Peyer's patch (tissue), 4 donors: ENCODE measurements at regions not wholly inside any gene's neighbourhood (a gene's known extent, or its start where the extent isn't known, plus 50 kb on each side); places are given as distances from the start of the nearest gene placed in this dataset.

Source experiments
- CTCF ChIP-seq, 6 experiments: fragments of 450-650 bp in 4 of 6; fragments of 200-600 bp in 2 of 6; sonication (generic) in 1 of 6; IDR thresholded peaks; one replicate each; pipeline ENCODE4 v1.5.1; 2017 to 2019; ENCODE audit warnings: antibody characterized with exemption in 6 of 6, mild to moderate bottlenecking in 3 of 6, moderate library complexity in 1 of 6
- POLR2A ChIP-seq, 2 donors: fragments of 450-650 bp; IDR thresholded peaks; one replicate each; pipeline ENCODE4 v1.5.1; 2017; ENCODE audit warnings: antibody characterized with exemption in 2 of 2, mild to moderate bottlenecking in 2 of 2, moderate library complexity in 2 of 2

- TF ChIP-seq POLR2A (IDR thresholded peaks at IDR 0.05) (no peak), CTCF (IDR thresholded peaks at IDR 0.05) (no peak)
Observed at GRCh38 chrX:78388663-78389062, 61.3 kb upstream of the CYSLTR1 start.
